Left ventricle myocardium inferior (tissue), 1 donor: ENCODE measurements at regions not wholly inside any gene's neighbourhood (a gene's known extent, or its start where the extent isn't known, plus 50 kb on each side); places are given as distances from the start of the nearest gene placed in this dataset.

Experiments
- DNase-seq: peaks from one replicate; pipeline ENCODE4 v3.0.0-alpha.2; 2020
- H3K27ac ChIP-seq: fragments of 200-600 bp; replicated peaks from 2 replicates; pipeline ENCODE4 v1.8.0; 2021
- H3K27me3 ChIP-seq: fragments of 200-600 bp; 2 replicates; pipeline ENCODE4 v1.8.0; 2021; ENCODE audit warnings: low read depth
- H3K36me3 ChIP-seq: fragments of 200-600 bp; 2 replicates; pipeline ENCODE4 v1.8.0; 2021
- H3K4me1 ChIP-seq: fragments of 200-600 bp; 2 replicates; pipeline ENCODE4 v1.8.0; 2021
- H3K4me3 ChIP-seq: fragments of 200-600 bp; 2 replicates; pipeline ENCODE4 v1.8.0; 2021; ENCODE audit warnings: mild to moderate bottlenecking, moderate library complexity
- H3K9me3 ChIP-seq: fragments of 200-600 bp; replicated peaks from 2 replicates; pipeline ENCODE4 v1.8.0; 2021
- intact Hi-C: fragments of 100-400 bp; cut with micrococcal nuclease; formaldehyde crosslinking; loops from one replicate; pipeline ENCODE4 v1.11.0; 2022
- TF ChIP-seq, protein P1 (sequence below): fragments of 200-600 bp; IDR thresholded peaks from 2 replicates; pipeline ENCODE4 v1.8.0; 2021; ENCODE audit warnings: antibody characterized with exemption, mild to moderate bottlenecking, borderline replicate concordance
- donor health status: DM: no; HTN: yes; CAD: no; lungs with severe emphysema.

DNA sequence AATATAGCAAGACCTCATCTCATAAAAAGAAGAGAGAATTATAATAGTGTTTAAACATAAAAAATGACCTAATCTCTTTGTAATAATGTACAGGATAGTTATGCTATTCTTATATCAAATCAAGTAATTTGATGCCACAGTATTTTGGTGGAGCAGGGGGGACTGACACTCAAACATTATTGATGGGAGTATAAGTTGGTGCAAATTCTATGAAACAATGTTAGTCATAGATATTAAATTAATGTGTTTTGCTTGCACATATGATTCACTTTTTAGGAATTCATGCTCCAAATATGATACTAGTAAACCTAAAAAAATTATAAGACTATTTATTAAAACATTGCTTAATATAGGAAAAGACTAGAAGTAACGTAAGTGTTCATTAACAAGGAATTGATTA, 256.1 kb upstream of the SYT4 start:
- Histone ChIP-seq H3K36me3 (no peaks in the 10 kb centered on the region), H3K9me3 (no peaks in the 10 kb centered on the region), H3K4me1 (no peaks in the 10 kb centered on the region), H3K27me3 (no peaks in the 10 kb centered on the region), H3K4me3 (no peak overlapping the region), H3K27ac (no peak overlapping the region)
- DNase-seq, result no peak
- intact Hi-C loops, result no loop called here
- TF ChIP-seq, protein P1, sequence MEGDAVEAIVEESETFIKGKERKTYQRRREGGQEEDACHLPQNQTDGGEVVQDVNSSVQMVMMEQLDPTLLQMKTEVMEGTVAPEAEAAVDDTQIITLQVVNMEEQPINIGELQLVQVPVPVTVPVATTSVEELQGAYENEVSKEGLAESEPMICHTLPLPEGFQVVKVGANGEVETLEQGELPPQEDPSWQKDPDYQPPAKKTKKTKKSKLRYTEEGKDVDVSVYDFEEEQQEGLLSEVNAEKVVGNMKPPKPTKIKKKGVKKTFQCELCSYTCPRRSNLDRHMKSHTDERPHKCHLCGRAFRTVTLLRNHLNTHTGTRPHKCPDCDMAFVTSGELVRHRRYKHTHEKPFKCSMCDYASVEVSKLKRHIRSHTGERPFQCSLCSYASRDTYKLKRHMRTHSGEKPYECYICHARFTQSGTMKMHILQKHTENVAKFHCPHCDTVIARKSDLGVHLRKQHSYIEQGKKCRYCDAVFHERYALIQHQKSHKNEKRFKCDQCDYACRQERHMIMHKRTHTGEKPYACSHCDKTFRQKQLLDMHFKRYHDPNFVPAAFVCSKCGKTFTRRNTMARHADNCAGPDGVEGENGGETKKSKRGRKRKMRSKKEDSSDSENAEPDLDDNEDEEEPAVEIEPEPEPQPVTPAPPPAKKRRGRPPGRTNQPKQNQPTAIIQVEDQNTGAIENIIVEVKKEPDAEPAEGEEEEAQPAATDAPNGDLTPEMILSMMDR, result no peak

DNA sequence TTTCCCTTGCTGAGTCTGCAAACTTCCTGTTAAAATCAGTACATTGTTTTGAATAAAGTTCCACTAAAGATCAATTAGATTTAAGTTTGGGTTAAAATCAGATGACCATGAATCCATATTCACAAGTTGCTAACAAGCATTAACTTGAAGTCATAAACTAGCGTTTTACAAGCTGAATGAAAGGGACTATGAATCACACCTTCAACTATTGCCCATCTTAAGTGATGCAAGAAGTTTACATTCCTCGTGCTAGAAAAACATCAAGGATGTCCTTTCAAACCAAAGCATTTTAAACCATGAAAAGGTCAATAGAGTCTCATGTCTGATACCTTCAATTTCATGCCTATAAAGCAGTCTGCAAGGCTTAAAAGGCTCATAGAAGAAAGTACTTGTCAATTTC, 257.2 kb upstream of the SYT4 start:
- TF ChIP-seq, protein P1, result no peak
- Histone ChIP-seq H3K4me1 (no peaks in the 10 kb centered on the region), H3K4me3 (no peak overlapping the region), H3K36me3 (no peaks in the 10 kb centered on the region), H3K9me3 (no peaks in the 10 kb centered on the region), H3K27me3 (no peaks in the 10 kb centered on the region), H3K27ac (no peak overlapping the region)
- intact Hi-C loops, result no loop called here
- no peak for DNase-seq

DNA sequence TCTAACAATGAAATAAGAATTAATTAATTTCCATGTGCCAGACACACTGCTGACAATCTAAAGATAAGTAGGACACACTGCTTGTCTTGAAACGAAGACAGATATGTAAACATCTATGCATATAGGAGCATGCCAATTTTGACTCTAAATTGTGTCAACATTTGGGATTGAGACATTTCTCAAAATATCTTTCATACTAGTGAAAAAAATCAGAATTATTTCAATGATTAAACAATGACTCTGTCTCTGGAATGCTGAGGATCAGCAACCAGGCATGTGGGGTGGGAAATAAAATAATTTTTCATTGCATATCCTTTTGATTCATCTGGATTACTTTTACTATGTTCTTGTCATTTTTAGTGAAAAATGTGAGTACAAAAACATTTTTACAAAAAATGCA, 262.6 kb upstream of the SYT4 start:
- intact Hi-C loops, result no loop called here
- H3K4me3 ChIP-seq, result no peak overlapping the region
- DNase-seq, result no peak
- H3K4me1 ChIP-seq, result no peaks in the 10 kb centered on the region
- no peaks in the 10 kb centered on the region for H3K36me3 ChIP-seq
- H3K27me3 ChIP-seq, result peaks cover 18% of the 10 kb centered on the region
- no peak overlapping the region for H3K27ac ChIP-seq
- TF ChIP-seq, protein P1, result no peak
- H3K9me3 ChIP-seq, result no peaks in the 10 kb centered on the region

DNA sequence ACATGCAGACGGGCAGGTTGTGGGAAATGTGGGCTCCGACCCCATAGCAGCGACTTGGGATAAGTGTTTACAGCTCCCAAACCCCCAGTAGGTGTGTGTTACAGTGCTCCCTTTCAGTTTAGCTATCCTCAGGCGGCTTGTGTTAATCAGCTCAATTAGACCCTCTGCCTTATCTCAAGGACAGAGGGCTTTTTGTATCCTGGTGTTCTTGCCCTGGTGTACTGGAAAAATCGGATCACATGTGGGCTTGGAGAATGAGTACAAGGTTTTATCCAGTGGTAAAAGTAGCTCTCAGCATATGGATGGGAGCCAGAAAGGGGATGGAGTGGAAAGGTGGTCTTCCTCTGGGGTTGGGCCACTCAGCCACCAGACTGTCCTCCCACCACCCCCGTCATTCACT, 264.7 kb upstream of the SYT4 start:
- TF ChIP-seq, protein P1, result no peak
- H3K27ac ChIP-seq, result no peak overlapping the region

DNA sequence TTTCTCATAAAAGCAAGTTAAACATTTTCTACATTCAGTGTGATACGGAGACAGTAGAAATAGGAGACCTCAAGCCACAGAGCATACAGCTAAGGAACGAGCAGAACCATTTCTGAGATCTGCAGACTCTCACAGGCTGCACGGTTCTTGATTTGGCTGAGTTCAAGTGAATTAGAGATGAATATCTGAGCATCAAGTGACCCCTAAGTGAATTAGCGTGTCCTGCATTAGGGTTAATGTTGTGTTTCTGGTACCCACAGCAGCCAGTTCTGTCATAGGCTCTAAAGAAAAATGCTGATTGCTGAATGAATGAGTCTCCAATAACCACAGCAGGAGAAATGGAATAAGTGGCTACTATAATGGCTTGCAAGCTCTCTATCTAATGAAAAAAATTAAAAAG, 265.9 kb upstream of the SYT4 start:
- Histone ChIP-seq H3K4me3 (no peak overlapping the region), H3K36me3 (no peaks in the 10 kb centered on the region), H3K9me3 (no peaks in the 10 kb centered on the region), H3K4me1 (no peaks in the 10 kb centered on the region), H3K27ac (no peak overlapping the region), H3K27me3 (peaks cover 18% of the 10 kb centered on the region)
- no peak for DNase-seq
- TF ChIP-seq, protein P1, result no peak
- intact Hi-C loops, result no loop called here

More for the DNA sequence above, 264.7 kb upstream of the SYT4 start:
- no peaks in the 10 kb centered on the region for H3K9me3 ChIP-seq
- intact Hi-C loops, result no loop called here
- H3K4me3 ChIP-seq, result no peak overlapping the region
- peaks cover 18% of the 10 kb centered on the region for H3K27me3 ChIP-seq
- no peaks in the 10 kb centered on the region for H3K36me3 ChIP-seq
- DNase-seq, result no peak
- no peaks in the 10 kb centered on the region for H3K4me1 ChIP-seq

DNA sequence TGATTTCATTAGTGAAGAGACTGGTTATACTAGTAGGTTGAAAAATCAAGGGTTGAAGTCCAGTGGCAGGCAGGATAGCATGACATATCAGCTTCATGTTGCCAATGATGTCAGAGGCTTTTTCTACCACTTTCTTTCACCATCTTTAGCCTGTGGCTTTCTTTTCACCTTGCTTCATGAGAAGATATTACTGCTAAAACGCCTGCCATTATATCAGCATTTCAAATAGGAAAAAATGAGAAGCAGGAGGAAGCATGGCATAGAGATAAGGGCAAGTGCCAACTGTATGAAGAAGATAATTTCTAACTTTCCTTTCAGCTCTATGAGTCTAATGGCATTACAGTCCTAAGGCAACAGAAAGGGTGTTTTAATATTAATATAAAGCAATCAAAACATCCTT, 270.2 kb upstream of the SYT4 start:
- Histone ChIP-seq H3K27ac (no peak overlapping the region), H3K36me3 (no peaks in the 10 kb centered on the region), H3K4me1 (no peaks in the 10 kb centered on the region), H3K9me3 (peaks cover 16% of the 10 kb centered on the region), H3K4me3 (no peak overlapping the region), H3K27me3 (peaks cover 1% of the 10 kb centered on the region)
- DNase-seq, result no peak
- TF ChIP-seq, protein P1, result no peak
- intact Hi-C loops, result no loop called here
